ENCODE measurements at regions not wholly inside any gene's neighbourhood (a gene's known extent, or its start where the extent isn't known, plus 50 kb on each side); places are given as distances from the start of the nearest gene placed in this dataset.

GRCh38 chr13:40456397-40456953 lies 210.0 kb downstream of the FOXO1 start:
- no peak for TF ChIP-seq CTCF (IDR thresholded peaks at IDR 0.05)
- DNase-seq (no peak), ATAC-seq (no peak)
- no peaks in the 10 kb centered on the region for H3K9me3 ChIP-seq
- no peak overlapping the region for H3K4me3 ChIP-seq
- H3K36me3 ChIP-seq (ENCODE audit: low read depth): no peaks in the 10 kb centered on the region
- intact Hi-C loops (cut with DNase I, micrococcal nuclease): no loop called here
- no peaks in the 10 kb centered on the region for H3K4me1 ChIP-seq (ENCODE audit: low read depth)

GRCh38 chr13:40456979-40457553 lies 209.4 kb downstream of the FOXO1 start:
- Histone ChIP-seq H3K9me3 (no peaks in the 10 kb centered on the region), H3K36me3 (ENCODE audit: low read depth) (no peaks in the 10 kb centered on the region), H3K4me3 (no peak overlapping the region), H3K4me1 (ENCODE audit: low read depth) (no peaks in the 10 kb centered on the region)
- intact Hi-C loops (cut with DNase I, micrococcal nuclease): no loop called here
- DNase-seq (no peak), ATAC-seq (no peak)
- no peak for TF ChIP-seq CTCF (IDR thresholded peaks at IDR 0.05)

- H3K4me1 ChIP-seq (ENCODE audit: low read depth): no peaks in the 10 kb centered on the region
- no peaks in the 10 kb centered on the region for H3K36me3 ChIP-seq (ENCODE audit: low read depth)
- TF ChIP-seq CTCF (IDR thresholded peaks at IDR 0.05): no peak
- H3K9me3 ChIP-seq: no peaks in the 10 kb centered on the region
- intact Hi-C loops (cut with DNase I, micrococcal nuclease): no loop called here
- no peak overlapping the region for H3K4me3 ChIP-seq
- ATAC-seq: no peak
- DNase-seq: no peak
Measured at GRCh38 chr13:40457929-40458719, 208.3 kb downstream of the FOXO1 start.

GRCh38 chr13:40458720-40458990 lies 207.8 kb downstream of the FOXO1 start:
- DNase-seq: no peak
- H3K9me3 ChIP-seq: no peaks in the 10 kb centered on the region
- no peak overlapping the region for H3K4me3 ChIP-seq
- intact Hi-C loops (cut with DNase I, micrococcal nuclease): no loop called here
- no peak for TF ChIP-seq CTCF (IDR thresholded peaks at IDR 0.05)
- H3K36me3 ChIP-seq (ENCODE audit: low read depth): no peaks in the 10 kb centered on the region
- H3K4me1 ChIP-seq (ENCODE audit: low read depth): no peaks in the 10 kb centered on the region
- no peak for ATAC-seq

GRCh38 chr13:40460116-40460515 lies 206.3 kb downstream of the FOXO1 start:
- Histone ChIP-seq H3K36me3 (ENCODE audit: low read depth) (no peaks in the 10 kb centered on the region), H3K4me3 (no peak overlapping the region), H3K4me1 (ENCODE audit: low read depth) (no peaks in the 10 kb centered on the region), H3K9me3 (no peaks in the 10 kb centered on the region)
- TF ChIP-seq CTCF (IDR thresholded peaks at IDR 0.05): no peak
- DNase-seq: no peak
- ATAC-seq: no peak
- intact Hi-C loops (cut with DNase I, micrococcal nuclease): no loop called here

Measured in mucosa of descending colon (tissue), 3 donors.